Esophagus squamous epithelium (tissue), 4 donors: ENCODE measurements at regions not wholly inside any gene's neighbourhood (a gene's known extent, or its start where the extent isn't known, plus 50 kb on each side); places are given as distances from the start of the nearest gene placed in this dataset.

Experiments used
- POLR2A ChIP-seq, 4 donors: fragments of 450-650 bp; IDR thresholded peaks; one replicate each; pipeline ENCODE4 v1.6.1; 2017; ENCODE audit warnings: antibody characterized with exemption in 4 of 4, mild to moderate bottlenecking in 4 of 4, moderate library complexity in 3 of 4
- TF ChIP-seq, protein P1 (sequence below), 6 experiments: fragments of 450-650 bp in 4 of 6; fragments of 200-600 bp in 2 of 6; sonication (generic) in 2 of 6; IDR thresholded peaks; one replicate each; pipeline ENCODE4 v1.5.1; 2016 to 2019; ENCODE audit warnings: antibody characterized with exemption in 6 of 6, mild to moderate bottlenecking in 4 of 6, moderate library complexity in 4 of 6

DNA sequence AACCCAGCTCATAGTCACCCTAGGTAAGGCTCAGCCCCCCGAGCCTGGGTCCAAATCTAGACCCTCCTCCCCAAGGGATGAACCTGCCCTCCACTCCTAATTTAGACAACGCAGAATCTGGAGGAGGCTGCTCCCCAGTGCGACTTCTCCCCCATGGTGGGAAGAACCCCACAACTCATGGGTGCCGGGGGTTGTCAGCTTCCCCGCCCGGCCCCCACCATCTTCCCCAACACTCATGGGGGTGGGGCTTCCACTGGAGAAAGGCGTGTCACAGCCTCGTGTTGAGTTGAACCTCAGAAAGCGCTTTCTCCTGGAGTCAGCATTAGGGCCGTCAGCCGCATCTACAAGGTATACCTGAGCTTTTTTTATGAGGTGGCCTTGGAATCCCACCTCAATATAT is 66.9 kb downstream of the IRX2 start:
- TF ChIP-seq, protein P1, sequence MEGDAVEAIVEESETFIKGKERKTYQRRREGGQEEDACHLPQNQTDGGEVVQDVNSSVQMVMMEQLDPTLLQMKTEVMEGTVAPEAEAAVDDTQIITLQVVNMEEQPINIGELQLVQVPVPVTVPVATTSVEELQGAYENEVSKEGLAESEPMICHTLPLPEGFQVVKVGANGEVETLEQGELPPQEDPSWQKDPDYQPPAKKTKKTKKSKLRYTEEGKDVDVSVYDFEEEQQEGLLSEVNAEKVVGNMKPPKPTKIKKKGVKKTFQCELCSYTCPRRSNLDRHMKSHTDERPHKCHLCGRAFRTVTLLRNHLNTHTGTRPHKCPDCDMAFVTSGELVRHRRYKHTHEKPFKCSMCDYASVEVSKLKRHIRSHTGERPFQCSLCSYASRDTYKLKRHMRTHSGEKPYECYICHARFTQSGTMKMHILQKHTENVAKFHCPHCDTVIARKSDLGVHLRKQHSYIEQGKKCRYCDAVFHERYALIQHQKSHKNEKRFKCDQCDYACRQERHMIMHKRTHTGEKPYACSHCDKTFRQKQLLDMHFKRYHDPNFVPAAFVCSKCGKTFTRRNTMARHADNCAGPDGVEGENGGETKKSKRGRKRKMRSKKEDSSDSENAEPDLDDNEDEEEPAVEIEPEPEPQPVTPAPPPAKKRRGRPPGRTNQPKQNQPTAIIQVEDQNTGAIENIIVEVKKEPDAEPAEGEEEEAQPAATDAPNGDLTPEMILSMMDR (IDR thresholded peaks at IDR 0.05), result no peak
- TF ChIP-seq POLR2A (IDR thresholded peaks at IDR 0.05), result no peak
